SK-N-SH treated with all-trans-retinoic acid at 6 μM for 48 hours (cell line): ENCODE measurements at regions not wholly inside any gene's neighbourhood (a gene's known extent, or its start where the extent isn't known, plus 50 kb on each side); places are given as distances from the start of the nearest gene placed in this dataset.

Experiments
- ARNTL ChIP-seq: fragments of 450-650 bp; formaldehyde crosslinking; IDR thresholded peaks from 2 replicates; pipeline ENCODE4 v1.5.0; 2020; ENCODE audit warnings: low read depth, mild to moderate bottlenecking, moderate library complexity, borderline replicate concordance
- PPARA ChIP-seq: fragments of 250-450 bp; sonication (Bioruptor Pico); IDR thresholded peaks from 2 replicates; pipeline ENCODE4 v1.5.0; 2020; ENCODE audit warnings: mild to moderate bottlenecking, borderline replicate concordance
- SNAI2 ChIP-seq: fragments of 250-450 bp; sonication (Bioruptor Pico); IDR thresholded peaks from 2 replicates; pipeline ENCODE4 v1.5.0; 2020; ENCODE audit warnings: mild to moderate bottlenecking, moderate library complexity
- TCF4 ChIP-seq: fragments of 250-450 bp; sonication (Bioruptor Pico); IDR thresholded peaks from 2 replicates; pipeline ENCODE4 v1.8.0; 2021; ENCODE audit warnings: mild to moderate bottlenecking, moderate library complexity, borderline replicate concordance
- ZC3H10 ChIP-seq: fragments of 250-450 bp; sonication (Bioruptor Pico); IDR thresholded peaks from 2 replicates; pipeline ENCODE4 v1.5.1; 2021; ENCODE audit warnings: mild to moderate bottlenecking, moderate library complexity
- ZFP3 ChIP-seq: fragments of 250-450 bp; sonication (Bioruptor Pico); IDR thresholded peaks from 2 replicates; pipeline ENCODE4 v1.5.0; 2020; ENCODE audit warnings: mild to moderate bottlenecking, moderate library complexity
- TF ChIP-seq, protein P1 (sequence below): fragments of 250-450 bp; sonication (Bioruptor Pico); IDR thresholded peaks from 2 replicates; pipeline ENCODE4 v1.5.0; 2020; ENCODE audit warnings: mild to moderate bottlenecking, moderate library complexity

GRCh38 chr7:85882335-85882734 is 695.5 kb upstream of the SEMA3D start:
- TF ChIP-seq ZC3H10 (CRISPR knock-in tag), result no peak
- no peak for TF ChIP-seq TCF4 (CRISPR knock-in tag)
- TF ChIP-seq PPARA (CRISPR knock-in tag), result no peak
- TF ChIP-seq ARNTL (CRISPR knock-in tag), result no peak
- no peak for TF ChIP-seq SNAI2 (CRISPR knock-in tag)
- TF ChIP-seq, protein P1, sequence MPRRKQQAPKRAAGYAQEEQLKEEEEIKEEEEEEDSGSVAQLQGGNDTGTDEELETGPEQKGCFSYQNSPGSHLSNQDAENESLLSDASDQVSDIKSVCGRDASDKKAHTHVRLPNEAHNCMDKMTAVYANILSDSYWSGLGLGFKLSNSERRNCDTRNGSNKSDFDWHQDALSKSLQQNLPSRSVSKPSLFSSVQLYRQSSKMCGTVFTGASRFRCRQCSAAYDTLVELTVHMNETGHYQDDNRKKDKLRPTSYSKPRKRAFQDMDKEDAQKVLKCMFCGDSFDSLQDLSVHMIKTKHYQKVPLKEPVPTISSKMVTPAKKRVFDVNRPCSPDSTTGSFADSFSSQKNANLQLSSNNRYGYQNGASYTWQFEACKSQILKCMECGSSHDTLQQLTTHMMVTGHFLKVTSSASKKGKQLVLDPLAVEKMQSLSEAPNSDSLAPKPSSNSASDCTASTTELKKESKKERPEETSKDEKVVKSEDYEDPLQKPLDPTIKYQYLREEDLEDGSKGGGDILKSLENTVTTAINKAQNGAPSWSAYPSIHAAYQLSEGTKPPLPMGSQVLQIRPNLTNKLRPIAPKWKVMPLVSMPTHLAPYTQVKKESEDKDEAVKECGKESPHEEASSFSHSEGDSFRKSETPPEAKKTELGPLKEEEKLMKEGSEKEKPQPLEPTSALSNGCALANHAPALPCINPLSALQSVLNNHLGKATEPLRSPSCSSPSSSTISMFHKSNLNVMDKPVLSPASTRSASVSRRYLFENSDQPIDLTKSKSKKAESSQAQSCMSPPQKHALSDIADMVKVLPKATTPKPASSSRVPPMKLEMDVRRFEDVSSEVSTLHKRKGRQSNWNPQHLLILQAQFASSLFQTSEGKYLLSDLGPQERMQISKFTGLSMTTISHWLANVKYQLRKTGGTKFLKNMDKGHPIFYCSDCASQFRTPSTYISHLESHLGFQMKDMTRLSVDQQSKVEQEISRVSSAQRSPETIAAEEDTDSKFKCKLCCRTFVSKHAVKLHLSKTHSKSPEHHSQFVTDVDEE (CRISPR knock-in tag), result no peak
- TF ChIP-seq ZFP3 (CRISPR knock-in tag), result no peak
